Endothelial cell of umbilical vein (primary cell): ENCODE measurements at regions not wholly inside any gene's neighbourhood (a gene's known extent, or its start where the extent isn't known, plus 50 kb on each side); places are given as distances from the start of the nearest gene placed in this dataset.

Source experiments
- EZH2 ChIP-seq: IDR thresholded peaks from 2 replicates; pipeline ENCODE4 v1.6.1; 2012; ENCODE audit warnings: borderline replicate concordance, low read depth, mild to moderate bottlenecking, moderate library complexity, low read length, inconsistent platforms; ENCODE audit not compliant: severe bottlenecking
- JUN ChIP-seq: IDR thresholded peaks from 2 replicates; pipeline ENCODE4 v1.6.1; 2011; ENCODE audit warnings: borderline replicate concordance, low read depth; ENCODE audit not compliant: insufficient read length, insufficient read depth
- MYC ChIP-seq: IDR thresholded peaks from one replicate; pipeline ENCODE4 v1.6.1; 2011; ENCODE audit warnings: mild to moderate bottlenecking, low read depth, low read length
- POLR2A ChIP-seq: IDR thresholded peaks from 2 replicates; pipeline ENCODE4 v1.6.1; 2012; ENCODE audit warnings: low read depth, mild to moderate bottlenecking, control low read depth, low read length
- POLR2AphosphoS5 ChIP-seq: IDR thresholded peaks from 2 replicates; pipeline ENCODE4 v1.6.1; 2012; ENCODE audit warnings: low read depth, mild to moderate bottlenecking, control low read depth, low read length, moderate library complexity; ENCODE audit not compliant: insufficient read depth
- TF ChIP-seq, protein P1 (sequence below), 2 donors: IDR thresholded peaks; 1 replicate in 1 of 2; 2 replicates in 1 of 2; pipeline ENCODE4 v1.5.1; 2011; ENCODE audit warnings: low read length in 2 of 2, mild to moderate bottlenecking in 2 of 2, moderate library complexity in 2 of 2, control low read depth in 1 of 2, inconsistent platforms in 1 of 2, low read depth in 1 of 2; ENCODE audit not compliant: insufficient read depth in 1 of 2; ENCODE audit errors: extremely low read depth in 1 of 2
- TF ChIP-seq, protein P2 (sequence below): IDR thresholded peaks from 2 replicates; pipeline ENCODE4 v1.6.1; 2011; ENCODE audit not compliant: insufficient read depth, insufficient read length

GRCh38 chr7:45459476-45459875, 114.7 kb upstream of the ADCY1 start:
- TF ChIP-seq, protein P1, sequence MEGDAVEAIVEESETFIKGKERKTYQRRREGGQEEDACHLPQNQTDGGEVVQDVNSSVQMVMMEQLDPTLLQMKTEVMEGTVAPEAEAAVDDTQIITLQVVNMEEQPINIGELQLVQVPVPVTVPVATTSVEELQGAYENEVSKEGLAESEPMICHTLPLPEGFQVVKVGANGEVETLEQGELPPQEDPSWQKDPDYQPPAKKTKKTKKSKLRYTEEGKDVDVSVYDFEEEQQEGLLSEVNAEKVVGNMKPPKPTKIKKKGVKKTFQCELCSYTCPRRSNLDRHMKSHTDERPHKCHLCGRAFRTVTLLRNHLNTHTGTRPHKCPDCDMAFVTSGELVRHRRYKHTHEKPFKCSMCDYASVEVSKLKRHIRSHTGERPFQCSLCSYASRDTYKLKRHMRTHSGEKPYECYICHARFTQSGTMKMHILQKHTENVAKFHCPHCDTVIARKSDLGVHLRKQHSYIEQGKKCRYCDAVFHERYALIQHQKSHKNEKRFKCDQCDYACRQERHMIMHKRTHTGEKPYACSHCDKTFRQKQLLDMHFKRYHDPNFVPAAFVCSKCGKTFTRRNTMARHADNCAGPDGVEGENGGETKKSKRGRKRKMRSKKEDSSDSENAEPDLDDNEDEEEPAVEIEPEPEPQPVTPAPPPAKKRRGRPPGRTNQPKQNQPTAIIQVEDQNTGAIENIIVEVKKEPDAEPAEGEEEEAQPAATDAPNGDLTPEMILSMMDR (IDR thresholded peaks at IDR 0.05; ENCODE audit: extremely low read depth in 1 of 2, insufficient read depth in 1 of 2, low read depth in 1 of 2, low read length in 2 of 2), result no peak
- TF ChIP-seq POLR2AphosphoS5 (no peak), EZH2 (no peak), POLR2A (no peak), JUN (no peak), MYC (no peak)
- TF ChIP-seq, protein P2, sequence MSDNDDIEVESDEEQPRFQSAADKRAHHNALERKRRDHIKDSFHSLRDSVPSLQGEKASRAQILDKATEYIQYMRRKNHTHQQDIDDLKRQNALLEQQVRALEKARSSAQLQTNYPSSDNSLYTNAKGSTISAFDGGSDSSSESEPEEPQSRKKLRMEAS, result no peak
